ENCODE measurements at regions not wholly inside any gene's neighbourhood (a gene's known extent, or its start where the extent isn't known, plus 50 kb on each side); places are given as distances from the start of the nearest gene placed in this dataset.

- 73 to 90% methylated on average over 1 of the region's 1 CpG for WGBS, 2 donors
- intact Hi-C loops (cut with DNase I) = loop anchor here (10.0 kb wide), 1 partner anchor 418 kb away; no protein-coding TSS in a partner anchor
- TF ChIP-seq POLR2A (IDR thresholded peaks at IDR 0.05) (no peak), CTCF (IDR thresholded peaks at IDR 0.05) (no peak)
These were observed 213.7 kb upstream of the DMRTA1 start for GRCh38 chr9:22232971-22233370.

GRCh38 chr9:22237497-22238363 lies 208.9 kb upstream of the DMRTA1 start:
- Histone ChIP-seq H3K4me3 (no peak overlapping the region), H3K36me3 (no peaks in the 10 kb centered on the region), H3K4me1 (peaks cover 0 to 17% (median 0%) of the 10 kb centered on the region in 3 donors), H3K9me3 (no peaks in the 10 kb centered on the region), H3K27me3 (no peaks in the 10 kb centered on the region), H3K27ac (no peak overlapping the region)
- DNase-seq = no peak
- intact Hi-C loops (cut with DNase I) = loop anchor here (10.0 kb wide), 1 partner anchor 423 kb away; no protein-coding TSS in a partner anchor
- 81 to 85% methylated on average over 3 of the region's 3 CpGs for WGBS, 2 donors
- TF ChIP-seq POLR2A (IDR thresholded peaks at IDR 0.05) = no peak
- no peak for TF ChIP-seq CTCF (IDR thresholded peaks at IDR 0.05)

More at GRCh38 chr9:22232971-22233370, 213.7 kb upstream of the DMRTA1 start:
- no peaks in the 10 kb centered on the region for H3K36me3 ChIP-seq
- H3K4me1 ChIP-seq = no peaks in the 10 kb centered on the region
- H3K4me3 ChIP-seq = no peak overlapping the region
- no peak overlapping the region for H3K27ac ChIP-seq
- H3K9me3 ChIP-seq = peaks cover 0 to 14% (median 0%) of the 10 kb centered on the region in 3 donors
- peaks cover 0 to 3% (median 0%) of the 10 kb centered on the region in 4 donors for H3K27me3 ChIP-seq
- no peak for DNase-seq

GRCh38 chr9:22238809-22239684 lies 207.6 kb upstream of the DMRTA1 start:
- intact Hi-C loops (cut with DNase I) = loop anchor here (10.0 kb wide), 1 partner anchor 424 kb away; no protein-coding TSS in a partner anchor
- DNase-seq = no peak
- no peak overlapping the region for H3K27ac ChIP-seq
- WGBS, 2 donors = 21 to 25% methylated on average over 9 of the region's 9 CpGs
- H3K27me3 ChIP-seq = no peaks in the 10 kb centered on the region
- H3K4me3 ChIP-seq = no peak overlapping the region
- no peaks in the 10 kb centered on the region for H3K9me3 ChIP-seq
- TF ChIP-seq POLR2A (IDR thresholded peaks at IDR 0.05) (no peak), CTCF (IDR thresholded peaks at IDR 0.05) (peak in 4 of 6 experiments; percentile 14 to 45 (median 34))
- H3K4me1 ChIP-seq = peaks cover 0 to 17% (median 0%) of the 10 kb centered on the region in 3 donors
- H3K36me3 ChIP-seq = no peaks in the 10 kb centered on the region

GRCh38 chr9:22240619-22241018 lies 206.0 kb upstream of the DMRTA1 start:
- H3K36me3 ChIP-seq = no peaks in the 10 kb centered on the region
- H3K27ac ChIP-seq = no peak overlapping the region
- TF ChIP-seq POLR2A (IDR thresholded peaks at IDR 0.05) (no peak), CTCF (IDR thresholded peaks at IDR 0.05) (no peak)
- intact Hi-C loops (cut with DNase I) = no loop called here
- H3K27me3 ChIP-seq = no peaks in the 10 kb centered on the region
- WGBS, 2 donors = 9 to 15% methylated on average over 1 of the region's 1 CpG
- no peak overlapping the region for H3K4me3 ChIP-seq
- no peaks in the 10 kb centered on the region for H3K9me3 ChIP-seq
- H3K4me1 ChIP-seq = peaks cover 0 to 26% (median 0%) of the 10 kb centered on the region in 3 donors
- DNase-seq = no peak

All from esophagus squamous epithelium (tissue), 5 donors.